C4-2B (cell line): ENCODE measurements at regions not wholly inside any gene's neighbourhood (a gene's known extent, or its start where the extent isn't known, plus 50 kb on each side); places are given as distances from the start of the nearest gene placed in this dataset.

Experiments
- CTCF ChIP-seq: fragments of 450-650 bp; conservative IDR thresholded peaks from 2 replicates; pipeline ENCODE4 v1.5.1; 2017; ENCODE audit warnings: mild to moderate bottlenecking
- ZFX ChIP-seq: fragments of 450-650 bp; IDR thresholded peaks from 2 replicates; pipeline ENCODE4 v1.6.1; 2017

- no peak for TF ChIP-seq CTCF
- TF ChIP-seq ZFX: no peak
These were observed 57.5 kb upstream of the SCOC start for GRCh38 chr4:140315970-140316369.
